ENCODE measurements at regions not wholly inside any gene's neighbourhood (a gene's known extent, or its start where the extent isn't known, plus 50 kb on each side); places are given as distances from the start of the nearest gene placed in this dataset.

DNA sequence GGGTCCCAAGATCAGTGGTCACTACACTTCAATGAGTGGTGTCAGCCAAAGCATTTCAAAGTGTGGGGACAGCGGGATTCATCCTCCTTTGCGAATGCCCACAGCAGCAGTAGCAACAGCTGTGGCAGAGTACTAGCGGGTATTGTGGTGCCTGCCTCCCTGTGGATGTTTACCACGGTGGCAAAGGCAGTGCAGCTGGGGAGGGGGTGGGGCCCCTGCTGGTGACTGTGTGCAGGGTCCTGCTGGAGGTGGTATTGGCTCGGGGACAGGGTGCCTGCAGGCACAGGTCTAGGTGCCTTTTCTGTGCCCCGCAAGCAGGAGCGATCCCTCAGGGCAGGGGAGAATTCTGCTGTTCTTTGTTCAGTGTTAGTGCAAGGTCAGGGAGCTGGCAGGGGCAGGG, 415.7 kb downstream of the USP25 start:
- intact Hi-C loops (cut with DNase I): no loop called here
- Histone ChIP-seq H3K27ac (no peak overlapping the region), H3K36me3 (no peaks in the 10 kb centered on the region), H3K9me3 (no peaks in the 10 kb centered on the region), H3K27me3 (no peaks in the 10 kb centered on the region), H3K4me3 (replicated peaks in 1 of 3) (no peak overlapping the region), H3K4me1 (no peaks in the 10 kb centered on the region)
- 83 to 100% methylated on average over 2 to 5 of the region's 7 CpGs for WGBS, 2 donors
- TF ChIP-seq, protein P1, sequence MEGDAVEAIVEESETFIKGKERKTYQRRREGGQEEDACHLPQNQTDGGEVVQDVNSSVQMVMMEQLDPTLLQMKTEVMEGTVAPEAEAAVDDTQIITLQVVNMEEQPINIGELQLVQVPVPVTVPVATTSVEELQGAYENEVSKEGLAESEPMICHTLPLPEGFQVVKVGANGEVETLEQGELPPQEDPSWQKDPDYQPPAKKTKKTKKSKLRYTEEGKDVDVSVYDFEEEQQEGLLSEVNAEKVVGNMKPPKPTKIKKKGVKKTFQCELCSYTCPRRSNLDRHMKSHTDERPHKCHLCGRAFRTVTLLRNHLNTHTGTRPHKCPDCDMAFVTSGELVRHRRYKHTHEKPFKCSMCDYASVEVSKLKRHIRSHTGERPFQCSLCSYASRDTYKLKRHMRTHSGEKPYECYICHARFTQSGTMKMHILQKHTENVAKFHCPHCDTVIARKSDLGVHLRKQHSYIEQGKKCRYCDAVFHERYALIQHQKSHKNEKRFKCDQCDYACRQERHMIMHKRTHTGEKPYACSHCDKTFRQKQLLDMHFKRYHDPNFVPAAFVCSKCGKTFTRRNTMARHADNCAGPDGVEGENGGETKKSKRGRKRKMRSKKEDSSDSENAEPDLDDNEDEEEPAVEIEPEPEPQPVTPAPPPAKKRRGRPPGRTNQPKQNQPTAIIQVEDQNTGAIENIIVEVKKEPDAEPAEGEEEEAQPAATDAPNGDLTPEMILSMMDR (IDR thresholded peaks at IDR 0.05): no peak
- TF ChIP-seq POLR2A (IDR thresholded peaks at IDR 0.05): no peak
- DNase-seq: no peak

DNA sequence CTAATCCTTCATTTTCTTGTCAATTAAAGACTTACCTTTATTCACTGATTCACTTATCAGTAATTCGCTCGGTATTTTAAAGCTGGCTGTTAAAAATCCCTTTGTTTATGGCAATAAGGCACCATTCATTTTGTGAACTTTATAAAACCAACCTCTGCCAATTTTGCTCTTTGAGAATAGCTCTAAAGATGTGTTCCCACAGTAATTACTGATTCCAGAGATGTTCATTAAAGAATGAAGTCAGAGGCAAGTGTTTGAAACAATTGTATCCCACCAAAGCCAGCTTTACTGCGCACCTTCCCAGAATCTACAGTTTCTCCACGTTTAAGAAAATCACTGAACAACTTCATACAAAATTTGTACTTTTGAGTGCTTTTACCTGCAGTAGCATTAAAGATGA, 424.5 kb downstream of the USP25 start:
- 96% methylated on average over 4 of the region's 4 CpGs for WGBS, 2 donors
- intact Hi-C loops (cut with DNase I): no loop called here
- Histone ChIP-seq H3K27me3 (no peaks in the 10 kb centered on the region), H3K4me1 (no peaks in the 10 kb centered on the region), H3K4me3 (replicated peaks in 1 of 3) (no peak overlapping the region), H3K27ac (no peak overlapping the region), H3K9me3 (no peaks in the 10 kb centered on the region), H3K36me3 (no peaks in the 10 kb centered on the region)
- TF ChIP-seq, protein P1 (IDR thresholded peaks at IDR 0.05): no peak
- no peak for TF ChIP-seq POLR2A (IDR thresholded peaks at IDR 0.05)
- no peak for DNase-seq

DNA sequence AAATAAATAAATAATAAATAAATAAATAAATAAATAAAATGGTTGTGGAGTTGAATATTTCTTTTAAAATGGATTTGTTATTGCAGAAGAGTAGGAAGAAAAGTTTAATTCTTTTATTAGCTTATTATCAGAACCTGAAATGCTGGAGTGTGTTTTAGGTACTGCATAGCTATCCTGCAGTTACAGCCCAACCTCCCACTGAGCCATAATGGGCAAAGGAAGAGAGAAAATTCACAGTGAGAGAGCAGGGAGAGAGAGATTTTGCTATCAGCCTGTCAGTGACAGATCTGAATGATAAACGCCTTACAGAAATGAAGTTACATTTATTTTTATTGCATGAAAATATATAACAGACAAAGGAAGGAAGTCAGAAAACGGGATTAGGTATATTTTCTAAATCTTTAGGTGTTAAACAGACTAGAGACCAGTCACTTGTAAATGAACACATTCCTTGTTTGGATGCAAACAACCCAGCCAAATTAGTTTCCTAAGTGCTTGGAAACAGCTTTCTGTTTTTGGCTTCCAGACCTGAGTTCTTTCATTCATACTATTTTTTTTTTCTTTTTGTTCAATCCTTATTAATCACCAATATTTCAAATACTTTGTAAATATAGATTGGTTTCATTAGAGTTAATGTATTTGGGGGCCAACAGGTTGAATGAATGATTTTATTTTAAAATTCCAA, 425.3 kb downstream of the USP25 start:
- Histone ChIP-seq H3K4me1 (no peaks in the 10 kb centered on the region), H3K27ac (no peak overlapping the region), H3K27me3 (no peaks in the 10 kb centered on the region), H3K4me3 (replicated peaks in 1 of 3) (no peak overlapping the region), H3K9me3 (no peaks in the 10 kb centered on the region), H3K36me3 (no peaks in the 10 kb centered on the region)
- TF ChIP-seq, protein P1 (IDR thresholded peaks at IDR 0.05): no peak
- TF ChIP-seq POLR2A (IDR thresholded peaks at IDR 0.05): no peak
- DNase-seq: no peak
- 78 to 85% methylated on average over 2 of the region's 2 CpGs for WGBS, 2 donors
- intact Hi-C loops (cut with DNase I): no loop called here

DNA sequence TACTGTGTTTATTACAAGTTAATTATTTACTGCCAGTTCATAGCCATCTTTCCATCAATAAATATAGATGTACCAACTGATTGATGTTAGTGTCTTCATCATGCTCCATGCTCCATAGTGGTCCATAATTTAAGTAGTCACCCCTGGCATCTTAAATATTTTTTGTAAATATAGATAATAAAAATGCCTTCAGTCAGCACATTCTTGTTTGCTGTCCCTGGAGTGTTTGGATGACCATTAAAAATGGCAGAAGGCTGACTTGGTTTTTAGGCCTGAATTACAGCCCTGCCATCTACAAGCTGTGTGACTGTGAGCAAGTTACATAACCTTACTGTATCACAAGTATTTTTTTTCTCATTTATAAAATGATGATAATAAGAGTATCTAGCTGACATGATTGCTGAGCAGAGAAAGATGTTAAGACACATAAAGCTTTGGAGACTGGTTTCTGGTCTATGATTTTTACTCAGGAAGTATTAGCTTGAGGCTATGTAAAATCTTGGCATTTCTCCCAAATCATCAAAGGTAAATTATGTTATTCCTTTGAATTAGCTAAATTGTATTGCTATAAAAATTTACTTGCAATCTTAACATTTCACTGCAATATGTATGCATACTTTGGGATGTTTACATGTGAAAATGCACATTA, 427.2 kb downstream of the USP25 start:
- TF ChIP-seq POLR2A (IDR thresholded peaks at IDR 0.05): no peak
- TF ChIP-seq, protein P1 (IDR thresholded peaks at IDR 0.05): no peak
- intact Hi-C loops (cut with DNase I): no loop called here
- Histone ChIP-seq H3K4me3 (replicated peaks in 1 of 3) (no peak overlapping the region), H3K9me3 (no peaks in the 10 kb centered on the region), H3K4me1 (no peaks in the 10 kb centered on the region), H3K36me3 (no peaks in the 10 kb centered on the region), H3K27ac (no peak overlapping the region), H3K27me3 (no peaks in the 10 kb centered on the region)
- no peak for DNase-seq

DNA sequence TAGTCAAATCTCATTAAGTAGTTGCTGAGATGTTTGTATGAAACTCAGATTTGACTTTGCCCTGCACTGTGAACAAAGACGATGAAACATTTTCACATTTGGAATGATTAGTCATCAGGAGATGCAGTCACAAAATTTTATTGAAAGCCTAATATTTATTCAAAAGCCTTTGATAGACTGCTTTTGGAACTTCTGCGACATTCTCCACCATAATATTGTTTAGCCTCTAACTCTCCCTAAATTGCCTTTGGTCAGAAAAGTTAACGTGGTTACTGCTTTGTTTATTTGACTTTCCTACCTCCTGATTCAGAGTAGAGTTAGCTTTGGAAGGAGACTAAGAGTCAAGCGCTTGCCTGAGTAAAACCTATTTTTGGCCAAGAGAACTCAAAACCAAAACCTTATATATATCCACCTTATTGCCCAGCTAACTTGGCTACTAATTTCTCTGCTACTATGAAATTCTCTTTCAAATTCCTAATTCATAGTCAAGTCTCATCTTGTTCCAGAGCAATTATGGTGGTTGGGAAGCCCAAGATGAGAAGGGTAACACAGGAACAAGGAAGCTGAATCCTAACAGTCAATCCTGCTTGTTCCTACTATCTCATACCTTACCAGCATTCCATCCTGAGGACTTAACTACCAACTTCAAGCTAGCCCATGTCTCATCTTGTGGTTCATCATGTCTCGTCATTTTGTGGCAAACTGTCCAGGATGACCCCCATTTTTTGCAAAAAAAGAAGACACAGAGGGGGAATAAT, 429.6 kb downstream of the USP25 start:
- Histone ChIP-seq H3K4me3 (replicated peaks in 1 of 3) (no peak overlapping the region), H3K27ac (no peak overlapping the region), H3K36me3 (no peaks in the 10 kb centered on the region), H3K4me1 (no peaks in the 10 kb centered on the region), H3K27me3 (no peaks in the 10 kb centered on the region), H3K9me3 (no peaks in the 10 kb centered on the region)
- intact Hi-C loops (cut with DNase I): no loop called here
- TF ChIP-seq, protein P1 (IDR thresholded peaks at IDR 0.05): no peak
- TF ChIP-seq POLR2A (IDR thresholded peaks at IDR 0.05): no peak
- 70 to 77% methylated on average over 5 of the region's 5 CpGs for whole genome bisulfite sequencing, 2 donors
- no peak for DNase-seq
